ENCODE measurements at regions not wholly inside any gene's neighbourhood (a gene's known extent, or its start where the extent isn't known, plus 50 kb on each side); places are given as distances from the start of the nearest gene placed in this dataset.

DNA sequence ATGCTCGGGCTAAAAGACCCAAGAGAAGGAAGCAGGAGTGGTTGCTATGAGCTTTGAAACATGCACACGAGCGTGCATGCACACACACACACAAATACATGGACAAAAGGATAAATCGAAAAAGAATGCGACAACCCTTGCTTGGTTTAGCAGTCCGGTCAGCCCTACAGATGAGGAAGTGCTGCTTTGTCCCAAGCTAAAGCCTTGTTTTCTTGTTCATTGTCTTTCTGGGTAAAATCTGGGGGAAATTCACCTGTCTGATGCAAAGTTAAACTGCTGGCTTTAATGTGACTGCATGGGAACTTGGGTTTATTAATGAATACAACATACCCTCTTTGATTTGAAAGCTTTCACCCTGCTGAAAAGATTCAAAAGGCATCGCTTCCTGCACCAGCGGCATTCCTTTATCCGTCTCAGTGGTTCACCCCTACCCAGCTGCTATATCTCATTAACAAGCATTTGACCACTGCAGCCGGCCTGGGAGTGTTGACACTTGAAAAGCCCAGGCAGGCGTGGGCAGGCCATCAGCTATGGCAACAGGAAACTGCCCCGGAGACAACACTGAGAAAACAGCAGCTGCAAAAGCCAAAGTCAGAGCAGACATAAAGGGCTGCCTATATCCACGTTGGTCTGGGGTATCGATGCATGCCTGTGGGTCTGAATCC is 301.7 kb downstream of the NDFIP2 start:
- DNase-seq = no peak
- no peak for TF ChIP-seq EP300 (IDR thresholded peaks at IDR 0.05; ENCODE audit: low read depth)
- no peak for TF ChIP-seq POLR2AphosphoS5 (IDR thresholded peaks at IDR 0.05)
- TF ChIP-seq, protein P1, sequence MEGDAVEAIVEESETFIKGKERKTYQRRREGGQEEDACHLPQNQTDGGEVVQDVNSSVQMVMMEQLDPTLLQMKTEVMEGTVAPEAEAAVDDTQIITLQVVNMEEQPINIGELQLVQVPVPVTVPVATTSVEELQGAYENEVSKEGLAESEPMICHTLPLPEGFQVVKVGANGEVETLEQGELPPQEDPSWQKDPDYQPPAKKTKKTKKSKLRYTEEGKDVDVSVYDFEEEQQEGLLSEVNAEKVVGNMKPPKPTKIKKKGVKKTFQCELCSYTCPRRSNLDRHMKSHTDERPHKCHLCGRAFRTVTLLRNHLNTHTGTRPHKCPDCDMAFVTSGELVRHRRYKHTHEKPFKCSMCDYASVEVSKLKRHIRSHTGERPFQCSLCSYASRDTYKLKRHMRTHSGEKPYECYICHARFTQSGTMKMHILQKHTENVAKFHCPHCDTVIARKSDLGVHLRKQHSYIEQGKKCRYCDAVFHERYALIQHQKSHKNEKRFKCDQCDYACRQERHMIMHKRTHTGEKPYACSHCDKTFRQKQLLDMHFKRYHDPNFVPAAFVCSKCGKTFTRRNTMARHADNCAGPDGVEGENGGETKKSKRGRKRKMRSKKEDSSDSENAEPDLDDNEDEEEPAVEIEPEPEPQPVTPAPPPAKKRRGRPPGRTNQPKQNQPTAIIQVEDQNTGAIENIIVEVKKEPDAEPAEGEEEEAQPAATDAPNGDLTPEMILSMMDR (IDR thresholded peaks at IDR 0.05) = no peak
- TF ChIP-seq POLR2A (IDR thresholded peaks at IDR 0.05) = no peak
- in situ Hi-C loops (cut with MboI; ENCODE audit: low pct_ligation_motif_present in 1 of 4, low pct_unique_long_range_greater_than_20kb in 1 of 4, low sequenced_read_pairs in 3 of 4) = loop anchor here in 2 of 4 donors (25.0 kb wide), 2 partner anchors 555 to 580 kb away; partner anchors contain the start of gene SPRY2 (in 1 of the 2)
- intact Hi-C loops (cut with DNase I; ENCODE audit: low total_unique reads) = no loop called here
- no peak overlapping the region for H3K27ac ChIP-seq
- H3K4me3 ChIP-seq = no peak overlapping the region
- 60 to 72% methylated on average over 8 to 14 of the region's 14 CpGs for WGBS, 2 donors (ENCODE audit: low coverage in 1 of 2)
- peaks cover 0 to 28% (median 4%) of the 10 kb centered on the region in 4 donors for H3K4me1 ChIP-seq
- no peaks in the 10 kb centered on the region for H3K9me3 ChIP-seq
- H3K27me3 ChIP-seq = no peaks in the 10 kb centered on the region
- H3K36me3 ChIP-seq = no peaks in the 10 kb centered on the region

DNA sequence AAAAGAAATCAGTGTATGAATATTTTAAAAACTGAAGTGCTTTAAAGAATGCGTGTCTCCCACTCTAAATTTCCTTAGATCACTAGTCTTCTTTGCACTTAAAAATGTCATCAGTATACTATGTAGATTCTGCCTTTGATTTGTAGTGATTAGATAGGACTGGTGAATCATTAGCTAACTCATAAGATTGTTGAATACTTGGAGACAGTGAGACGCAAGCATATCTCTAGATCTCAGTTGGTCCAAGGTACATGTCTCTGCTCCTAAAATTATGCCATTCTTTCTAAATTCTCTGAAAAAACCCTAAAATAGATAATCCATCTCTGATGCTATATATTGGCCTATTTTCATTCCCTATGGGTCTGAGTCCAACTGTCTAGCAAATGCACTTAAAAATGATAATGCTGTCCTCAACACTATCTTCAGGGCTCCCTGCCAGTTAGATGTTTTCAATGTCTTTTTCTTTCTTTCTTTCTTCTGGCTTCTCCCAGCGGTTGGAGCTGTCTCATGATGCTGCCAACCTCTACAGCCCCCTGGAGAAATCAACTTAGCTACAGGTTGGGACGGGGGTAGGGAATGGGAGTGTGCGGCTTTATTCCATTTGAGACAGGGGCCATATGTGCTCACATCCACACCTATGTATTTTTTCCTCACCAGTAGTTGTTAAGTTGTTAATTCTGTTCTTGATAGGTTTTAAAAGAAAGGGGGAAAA is 301.0 kb downstream of the NDFIP2 start:
- no peak overlapping the region for H3K4me3 ChIP-seq
- H3K27me3 ChIP-seq = no peaks in the 10 kb centered on the region
- no peak overlapping the region for H3K27ac ChIP-seq
- peaks cover 0 to 35% (median 4%) of the 10 kb centered on the region in 4 donors for H3K4me1 ChIP-seq
- no peak for DNase-seq
- H3K36me3 ChIP-seq = no peaks in the 10 kb centered on the region
- intact Hi-C loops (cut with DNase I; ENCODE audit: low total_unique reads) = no loop called here
- WGBS, 2 donors (ENCODE audit: low coverage in 1 of 2) = 79 to 82% methylated on average over 3 to 5 of the region's 5 CpGs
- no peaks in the 10 kb centered on the region for H3K9me3 ChIP-seq
- in situ Hi-C loops (cut with MboI; ENCODE audit: low pct_ligation_motif_present in 1 of 4, low pct_unique_long_range_greater_than_20kb in 1 of 4, low sequenced_read_pairs in 3 of 4) = loop anchor here in 2 of 4 donors (25.0 kb wide), 2 partner anchors 555 to 580 kb away; partner anchors contain the start of gene SPRY2 (in 1 of the 2)
- TF ChIP-seq POLR2A (IDR thresholded peaks at IDR 0.05) = no peak
- no peak for TF ChIP-seq POLR2AphosphoS5 (IDR thresholded peaks at IDR 0.05)
- TF ChIP-seq EP300 (IDR thresholded peaks at IDR 0.05; ENCODE audit: low read depth) = no peak
- TF ChIP-seq, protein P1 (IDR thresholded peaks at IDR 0.05) = no peak

GRCh38 chr13:79780240-79780639 is 299.3 kb downstream of the NDFIP2 start:
- no peaks in the 10 kb centered on the region for H3K9me3 ChIP-seq
- H3K4me1 ChIP-seq = peaks cover 0 to 52% (median 4%) of the 10 kb centered on the region in 4 donors
- DNase-seq = no peak
- 76 to 78% methylated on average over 3 of the region's 3 CpGs for WGBS, 2 donors (ENCODE audit: low coverage in 1 of 2)
- no peak overlapping the region for H3K4me3 ChIP-seq
- intact Hi-C loops (cut with DNase I; ENCODE audit: low total_unique reads) (no loop called here), in situ Hi-C loops (cut with MboI; ENCODE audit: low pct_ligation_motif_present in 1 of 4, low pct_unique_long_range_greater_than_20kb in 1 of 4, low sequenced_read_pairs in 3 of 4) (loop anchor here in 2 of 4 donors (25.0 kb wide), 2 partner anchors 557 to 582 kb away; partner anchors contain the start of gene SPRY2 (in 1 of the 2))
- H3K36me3 ChIP-seq = no peaks in the 10 kb centered on the region
- H3K27me3 ChIP-seq = no peaks in the 10 kb centered on the region
- no peak overlapping the region for H3K27ac ChIP-seq
- TF ChIP-seq POLR2AphosphoS5 (IDR thresholded peaks at IDR 0.05) (no peak), POLR2A (IDR thresholded peaks at IDR 0.05) (no peak), EP300 (IDR thresholded peaks at IDR 0.05; ENCODE audit: low read depth) (no peak)
- TF ChIP-seq, protein P1 (IDR thresholded peaks at IDR 0.05) = no peak

GRCh38 chr13:79779761-79780160 is 298.8 kb downstream of the NDFIP2 start:
- intact Hi-C loops (cut with DNase I; ENCODE audit: low total_unique reads) (no loop called here), in situ Hi-C loops (cut with MboI; ENCODE audit: low pct_ligation_motif_present in 1 of 4, low pct_unique_long_range_greater_than_20kb in 1 of 4, low sequenced_read_pairs in 3 of 4) (loop anchor here in 2 of 4 donors (25.0 kb wide), 2 partner anchors 558 to 583 kb away; partner anchors contain the start of gene SPRY2 (in 1 of the 2))
- H3K36me3 ChIP-seq = no peaks in the 10 kb centered on the region
- no peak overlapping the region for H3K27ac ChIP-seq
- H3K27me3 ChIP-seq = no peaks in the 10 kb centered on the region
- H3K4me1 ChIP-seq = peaks cover 0 to 52% (median 4%) of the 10 kb centered on the region in 4 donors
- peak; percentile 33 for DNase-seq
- 50% methylated on average over 1 of the region's 1 CpG; no CpG with 5 or more reads in 1 of the 2 donors for WGBS, 2 donors (ENCODE audit: low coverage in 1 of 2)
- no peaks in the 10 kb centered on the region for H3K9me3 ChIP-seq
- TF ChIP-seq POLR2A (IDR thresholded peaks at IDR 0.05) = no peak
- TF ChIP-seq POLR2AphosphoS5 (IDR thresholded peaks at IDR 0.05) = no peak
- no peak for TF ChIP-seq EP300 (IDR thresholded peaks at IDR 0.05; ENCODE audit: low read depth)
- TF ChIP-seq, protein P1 (IDR thresholded peaks at IDR 0.05) = no peak
- no peak overlapping the region for H3K4me3 ChIP-seq

All from transverse colon (tissue), 4 donors.